ENCODE measurements at regions not wholly inside any gene's neighbourhood (a gene's known extent, or its start where the extent isn't known, plus 50 kb on each side); places are given as distances from the start of the nearest gene placed in this dataset.

- TF ChIP-seq REST (IDR thresholded peaks at IDR 0.05; ENCODE audit: borderline replicate concordance in 1 of 2, low read depth in 1 of 2, low read length in 2 of 2) (no peak), ZFX (CRISPR knock-in tag; IDR thresholded peaks at IDR 0.05; ENCODE audit: low read depth) (no peak), ZFAT (CRISPR knock-in tag; conservative IDR thresholded peaks at IDR 0.05) (no peak), JUN (CRISPR knock-in tag; IDR thresholded peaks at IDR 0.05) (no peak), ZZZ3 (CRISPR knock-in tag; IDR thresholded peaks at IDR 0.05; ENCODE audit: borderline replicate concordance) (no peak), HDAC2 (CRISPR knock-in tag; IDR thresholded peaks at IDR 0.05) (no peak), TCF7L2 (IDR thresholded peaks at IDR 0.05; ENCODE audit: low read depth, low read length) (no peak), FOXA3 (CRISPR knock-in tag; IDR thresholded peaks at IDR 0.05) (no peak), RFX5 (IDR thresholded peaks at IDR 0.05; ENCODE audit: low read depth, low read length) (no peak), JUNB (CRISPR knock-in tag; IDR thresholded peaks at IDR 0.05; ENCODE audit: borderline replicate concordance) (no peak), SRSF4 (IDR thresholded peaks at IDR 0.05; ENCODE audit: low read depth, low read length, poor library complexity, severe bottlenecking) (no peak), ATF2 (CRISPR knock-in tag; IDR thresholded peaks at IDR 0.05) (no peak)
These were observed 235.8 kb downstream of the NEDD1 start for GRCh38 chr12:97142737-97143410.
